K562 (cell line): ENCODE measurements at regions not wholly inside any gene's neighbourhood (a gene's known extent, or its start where the extent isn't known, plus 50 kb on each side); places are given as distances from the start of the nearest gene placed in this dataset.
A peak's percentile ranks its signal among the peaks of the same experiment; 100 is the strongest.

Experiments used
- ARHGAP35 ChIP-seq: fragments of 450-650 bp; IDR thresholded peaks from 2 replicates; pipeline ENCODE4 v1.6.1; 2018; ENCODE audit not compliant: partially characterized antibody
- ELF2 ChIP-seq: fragments of 250-450 bp; sonication (Bioruptor Pico); IDR thresholded peaks from 2 replicates; pipeline ENCODE4 v1.5.0; 2021; ENCODE audit warnings: mild to moderate bottlenecking
- IFI16 ChIP-seq: fragments of 250-450 bp; sonication (Bioruptor Pico); IDR thresholded peaks from 2 replicates; pipeline ENCODE4 v2.1.2; 2022; ENCODE audit warnings: mild to moderate bottlenecking, inconsistent platforms
- KAT2B ChIP-seq: IDR thresholded peaks from one replicate; pipeline ENCODE4 v1.6.1; 2012; ENCODE audit warnings: low read depth, mild to moderate bottlenecking, control low read depth, inconsistent platforms, low read length, moderate library complexity
- MECOM ChIP-seq: fragments of 250-450 bp; sonication (Bioruptor Pico); IDR thresholded peaks from 2 replicates; pipeline ENCODE4 v1.8.0; 2022; ENCODE audit warnings: inconsistent platforms
- NBN ChIP-seq: fragments of 450-650 bp; IDR thresholded peaks from 2 replicates; pipeline ENCODE4 v1.6.1; 2016; ENCODE audit warnings: low read depth, mild to moderate bottlenecking
- NFIX ChIP-seq: fragments of 250-450 bp; sonication (Bioruptor Pico); IDR thresholded peaks from 2 replicates; pipeline ENCODE4 v1.4.0; 2020; ENCODE audit warnings: low read depth, mild to moderate bottlenecking, moderate library complexity
- NONO ChIP-seq, 2 experiments: fragments of 200-400 bp in 1 of 2; fragments of 450-650 bp in 1 of 2; formaldehyde crosslinking in 1 of 2; IDR thresholded peaks; 2 replicates each; pipeline ENCODE4 v1.6.1; 2017; ENCODE audit warnings: low read depth in 2 of 2, mild to moderate bottlenecking in 2 of 2, moderate library complexity in 2 of 2, low read length in 1 of 2
- NR1H2 ChIP-seq: sonication (generic); formaldehyde crosslinking; IDR thresholded peaks from 2 replicates; pipeline ENCODE4 v1.4.0; 2020; ENCODE audit warnings: mild to moderate bottlenecking, missing genetic modification reagents
- PHF8 ChIP-seq: fragments of 200-600 bp; sonication (generic); IDR thresholded peaks from 2 replicates; pipeline ENCODE4 v1.6.1; 2012; ENCODE audit warnings: mixed run types, mild to moderate bottlenecking, inconsistent platforms, low read length, moderate library complexity, borderline replicate concordance
- RAD21 ChIP-seq, 2 experiments: fragments of 250-450 bp in 1 of 2; fragments of 450-650 bp in 1 of 2; sonication (Bioruptor Pico) in 1 of 2; formaldehyde crosslinking in 1 of 2; IDR thresholded peaks in 1 of 2; conservative IDR thresholded peaks in 1 of 2; 2 replicates each; pipeline versions ENCODE4 v1.4.0 to v1.8.0; 2020 to 2022; ENCODE audit warnings: mild to moderate bottlenecking in 2 of 2, moderate library complexity in 1 of 2
- TAF9B ChIP-seq: fragments of 450-650 bp; IDR thresholded peaks from 2 replicates; pipeline ENCODE4 v1.6.1; 2018; ENCODE audit warnings: mild to moderate bottlenecking; ENCODE audit not compliant: partially characterized antibody
- TCF3 ChIP-seq: sonication (generic); formaldehyde crosslinking; IDR thresholded peaks from 2 replicates; pipeline ENCODE4 v1.4.0; 2020; ENCODE audit warnings: mild to moderate bottlenecking, missing genetic modification reagents
- ZBTB43 ChIP-seq: sonication (generic); formaldehyde crosslinking; IDR thresholded peaks from 2 replicates; pipeline ENCODE4 v1.8.0; 2023; ENCODE audit warnings: mild to moderate bottlenecking, missing genetic modification reagents
- ZFP91 ChIP-seq: sonication (generic); formaldehyde crosslinking; IDR thresholded peaks from 2 replicates; pipeline ENCODE4 v1.8.0; 2022; ENCODE audit warnings: mild to moderate bottlenecking, missing genetic modification reagents
- ZNF253 ChIP-seq: fragments of 250-450 bp; sonication (Bioruptor Pico); conservative IDR thresholded peaks from 2 replicates; pipeline ENCODE4 v1.6.1; 2021; ENCODE audit warnings: mild to moderate bottlenecking
- ZNF584 ChIP-seq: fragments of 200-800 bp; sonication (Bioruptor generic); IDR thresholded peaks from 2 replicates; pipeline ENCODE4 v1.6.1; 2016; ENCODE audit warnings: low read depth, mild to moderate bottlenecking, missing genetic modification characterization, missing compliant biosample characterization
- ZNF589 ChIP-seq: fragments of 200-800 bp; sonication (Bioruptor generic); IDR thresholded peaks from 2 replicates; pipeline ENCODE4 v1.6.1; 2016; ENCODE audit warnings: low read depth, missing genetic modification characterization, missing compliant biosample characterization
- ZNF695 ChIP-seq: fragments of 450-650 bp; formaldehyde crosslinking; IDR thresholded peaks from 2 replicates; pipeline ENCODE4 v1.4.0; 2020; ENCODE audit warnings: mild to moderate bottlenecking, moderate library complexity
- ZNF699 ChIP-seq: fragments of 250-450 bp; sonication (Bioruptor Pico); IDR thresholded peaks from 2 replicates; pipeline ENCODE4 v1.8.0; 2021; ENCODE audit warnings: mild to moderate bottlenecking, moderate library complexity; ENCODE audit not compliant: insufficient replicate concordance
- TF ChIP-seq, protein P1 (sequence below): fragments of 450-650 bp; IDR thresholded peaks from 2 replicates; pipeline ENCODE4 v1.6.1; 2018; ENCODE audit warnings: mild to moderate bottlenecking, low read depth; ENCODE audit not compliant: partially characterized antibody

- TF ChIP-seq NONO (IDR thresholded peaks at IDR 0.05; ENCODE audit: low read depth in 2 of 2, low read length in 1 of 2) (no peak), RAD21 (CRISPR knock-in tag; conservative IDR thresholded peaks at IDR 0.05 in 1 of 2, IDR thresholded peaks at IDR 0.05 in 1 of 2) (no peak), NBN (peak; percentile 43; the same call in 1 of the 2 replicates), ZNF584 (no peak), ELF2 (no peak), ZNF699 (CRISPR knock-in tag) (no peak), TAF9B (no peak), ZNF253 (CRISPR knock-in tag) (no peak), ZNF589 (peak; percentile 48; the same call in 1 of the 2 replicates), IFI16 (CRISPR knock-in tag) (no peak), ARHGAP35 (no peak), NR1H2 (CRISPR knock-in tag) (no peak), MECOM (CRISPR knock-in tag) (no peak), PHF8 (no peak; the same call in 1 of the 2 replicates), ZFP91 (no peak), KAT2B (no peak), NFIX (CRISPR knock-in tag) (no peak), TCF3 (no peak), ZBTB43 (no peak), ZNF695 (CRISPR knock-in tag) (no peak)
- TF ChIP-seq, protein P1, sequence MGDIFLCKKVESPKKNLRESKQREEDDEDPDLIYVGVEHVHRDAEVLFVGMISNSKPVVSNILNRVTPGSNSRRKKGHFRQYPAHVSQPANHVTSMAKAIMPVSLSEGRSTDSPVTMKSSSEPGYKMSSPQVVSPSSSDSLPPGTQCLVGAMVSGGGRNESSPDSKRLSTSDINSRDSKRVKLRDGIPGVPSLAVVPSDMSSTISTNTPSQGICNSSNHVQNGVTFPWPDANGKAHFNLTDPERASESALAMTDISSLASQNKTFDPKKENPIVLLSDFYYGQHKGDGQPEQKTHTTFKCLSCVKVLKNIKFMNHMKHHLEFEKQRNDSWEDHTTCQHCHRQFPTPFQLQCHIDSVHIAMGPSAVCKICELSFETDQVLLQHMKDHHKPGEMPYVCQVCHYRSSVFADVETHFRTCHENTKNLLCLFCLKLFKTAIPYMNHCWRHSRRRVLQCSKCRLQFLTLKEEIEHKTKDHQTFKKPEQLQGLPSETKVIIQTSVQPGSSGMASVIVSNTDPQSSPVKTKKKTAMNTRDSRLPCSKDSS, result no peak
These were observed 57.2 kb upstream of the GSE1 start (continued) for GRCh38 chr16:85555719-85556455.
